Vagina (tissue), 2 donors: ENCODE measurements at regions not wholly inside any gene's neighbourhood (a gene's known extent, or its start where the extent isn't known, plus 50 kb on each side); places are given as distances from the start of the nearest gene placed in this dataset.

ENCODE experiments used
- POLR2A ChIP-seq, 2 donors: fragments of 450-650 bp; IDR thresholded peaks; one replicate each; pipeline ENCODE4 v1.6.1; 2017; ENCODE audit warnings: antibody characterized with exemption in 2 of 2, mild to moderate bottlenecking in 2 of 2, moderate library complexity in 2 of 2
- TF ChIP-seq, protein P1 (sequence below), 3 experiments: fragments of 450-650 bp in 2 of 3; fragments of 200-600 bp in 1 of 3; sonication (generic) in 1 of 3; IDR thresholded peaks; one replicate each; pipeline ENCODE4 v1.5.1; 2017 to 2019; ENCODE audit warnings: antibody characterized with exemption in 3 of 3, mild to moderate bottlenecking in 2 of 3, moderate library complexity in 2 of 3

DNA sequence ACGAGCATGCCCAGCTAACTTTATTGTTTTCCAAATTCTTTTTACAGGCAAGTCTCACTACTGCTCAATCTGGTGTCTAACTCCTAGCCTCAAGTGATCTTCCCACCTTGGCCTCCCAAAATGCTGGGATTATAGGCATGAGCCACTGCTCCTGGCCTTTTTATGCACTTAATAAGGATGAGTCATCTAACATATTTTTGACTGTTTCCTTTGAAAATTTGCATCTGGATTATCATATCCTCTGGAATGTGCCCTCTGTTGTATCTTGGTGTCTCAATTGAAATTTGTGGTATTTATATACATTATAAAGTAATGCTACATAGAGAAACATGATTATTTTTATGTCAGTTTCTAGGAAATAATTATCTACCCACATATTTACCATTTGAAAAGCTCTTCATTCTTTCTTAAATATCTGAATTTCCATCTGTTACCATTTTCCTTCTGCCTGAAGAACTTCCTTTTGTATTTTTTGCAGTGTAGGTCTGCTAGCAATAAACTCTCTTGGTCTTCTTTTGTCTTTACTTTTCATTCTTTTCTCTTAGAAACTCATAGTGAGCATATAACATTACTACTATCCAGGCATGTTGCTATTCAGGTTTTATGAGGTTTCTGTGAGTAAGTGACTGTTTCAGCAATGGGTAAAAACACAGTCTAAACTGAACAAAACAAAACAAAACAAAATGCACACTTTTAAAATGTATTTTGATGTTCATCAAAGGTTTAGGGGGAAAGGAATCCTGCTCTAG is 52.8 kb upstream of the CNOT2 start:
- TF ChIP-seq POLR2A (IDR thresholded peaks at IDR 0.05) = no peak
- TF ChIP-seq, protein P1, sequence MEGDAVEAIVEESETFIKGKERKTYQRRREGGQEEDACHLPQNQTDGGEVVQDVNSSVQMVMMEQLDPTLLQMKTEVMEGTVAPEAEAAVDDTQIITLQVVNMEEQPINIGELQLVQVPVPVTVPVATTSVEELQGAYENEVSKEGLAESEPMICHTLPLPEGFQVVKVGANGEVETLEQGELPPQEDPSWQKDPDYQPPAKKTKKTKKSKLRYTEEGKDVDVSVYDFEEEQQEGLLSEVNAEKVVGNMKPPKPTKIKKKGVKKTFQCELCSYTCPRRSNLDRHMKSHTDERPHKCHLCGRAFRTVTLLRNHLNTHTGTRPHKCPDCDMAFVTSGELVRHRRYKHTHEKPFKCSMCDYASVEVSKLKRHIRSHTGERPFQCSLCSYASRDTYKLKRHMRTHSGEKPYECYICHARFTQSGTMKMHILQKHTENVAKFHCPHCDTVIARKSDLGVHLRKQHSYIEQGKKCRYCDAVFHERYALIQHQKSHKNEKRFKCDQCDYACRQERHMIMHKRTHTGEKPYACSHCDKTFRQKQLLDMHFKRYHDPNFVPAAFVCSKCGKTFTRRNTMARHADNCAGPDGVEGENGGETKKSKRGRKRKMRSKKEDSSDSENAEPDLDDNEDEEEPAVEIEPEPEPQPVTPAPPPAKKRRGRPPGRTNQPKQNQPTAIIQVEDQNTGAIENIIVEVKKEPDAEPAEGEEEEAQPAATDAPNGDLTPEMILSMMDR (IDR thresholded peaks at IDR 0.05) = no peak
